ENCODE measurements at regions not wholly inside any gene's neighbourhood (a gene's known extent, or its start where the extent isn't known, plus 50 kb on each side); places are given as distances from the start of the nearest gene placed in this dataset.

GRCh38 chr12:92404259-92404894, 258.7 kb upstream of the BTG1 start:
- Mint-ChIP-seq H3K9me3 (peaks cover 11% of the 10 kb centered on the region), H3K36me3 (no peaks in the 10 kb centered on the region), H3K4me3 (no peak overlapping the region), H3K27me3 (ENCODE audit: insufficient read depth, low read depth) (no peaks in the 10 kb centered on the region), H3K27ac (no peak overlapping the region), H3K4me1 (peaks cover 12% of the 10 kb centered on the region)
- TF ChIP-seq EZH2 (IDR thresholded peaks at IDR 0.05) = no peak
- TF ChIP-seq EZH2phosphoT487 (IDR thresholded peaks at IDR 0.05) = no peak
- TF ChIP-seq CTCF (IDR thresholded peaks at IDR 0.05) = no peak
- Histone ChIP-seq H3K4me3 (no peak overlapping the region), H3K79me2 (ENCODE audit: low read depth) (no peaks in the 10 kb centered on the region), H3F3A (ENCODE audit: low read depth) (no peaks in the 10 kb centered on the region), H4K20me1 (ENCODE audit: low read depth) (no peaks in the 10 kb centered on the region), H3K9me3 (ENCODE audit: low read depth) (no peaks in the 10 kb centered on the region), H3K27me3 (no peaks in the 10 kb centered on the region), H2AFZ (replicated peaks) (no peak overlapping the region), H3K4me1 (peaks cover under 1% of the 10 kb centered on the region), H3K36me3 (no peaks in the 10 kb centered on the region), H3K9ac (no peak overlapping the region), H3K27ac (no peak overlapping the region), H3K4me2 (no peak overlapping the region)
- no peak for DNase-seq (ENCODE audit: low spot score)

- H3K9ac ChIP-seq = no peak overlapping the region
- no peak overlapping the region for H3K27ac ChIP-seq
- H2AFZ ChIP-seq (replicated peaks) = no peak overlapping the region
- H3F3A ChIP-seq (ENCODE audit: low read depth) = peaks cover 8% of the 10 kb centered on the region
- peaks cover 9% of the 10 kb centered on the region for H3K4me1 ChIP-seq
- Mint-ChIP-seq H3K27me3 (ENCODE audit: insufficient read depth, low read depth) (no peaks in the 10 kb centered on the region), H3K9me3 (peaks cover 11% of the 10 kb centered on the region), H3K36me3 (no peaks in the 10 kb centered on the region), H3K4me1 (peaks cover 17% of the 10 kb centered on the region), H3K4me3 (no peak overlapping the region), H3K27ac (no peak overlapping the region)
- H3K79me2 ChIP-seq (ENCODE audit: low read depth) = no peaks in the 10 kb centered on the region
- no peaks in the 10 kb centered on the region for H4K20me1 ChIP-seq (ENCODE audit: low read depth)
- no peak for TF ChIP-seq CTCF (IDR thresholded peaks at IDR 0.05)
- no peak for TF ChIP-seq EZH2 (IDR thresholded peaks at IDR 0.05)
- no peak for TF ChIP-seq EZH2phosphoT487 (IDR thresholded peaks at IDR 0.05)
- no peaks in the 10 kb centered on the region for H3K27me3 ChIP-seq
- no peaks in the 10 kb centered on the region for H3K9me3 ChIP-seq (ENCODE audit: low read depth)
- DNase-seq (ENCODE audit: low spot score) = no peak
- H3K4me2 ChIP-seq = no peak overlapping the region
- H3K4me3 ChIP-seq = no peak overlapping the region
- no peaks in the 10 kb centered on the region for H3K36me3 ChIP-seq
Measured at GRCh38 chr12:92403210-92404175, 257.8 kb upstream of the BTG1 start.

- no peak overlapping the region for H2AFZ ChIP-seq (replicated peaks)
- no peak overlapping the region for H3K9ac ChIP-seq
- H3K27me3 ChIP-seq = no peaks in the 10 kb centered on the region
- no peaks in the 10 kb centered on the region for H3K79me2 ChIP-seq (ENCODE audit: low read depth)
- H3K27me3 Mint-ChIP-seq (ENCODE audit: insufficient read depth, low read depth) = no peaks in the 10 kb centered on the region
- no peak overlapping the region for H3K4me2 ChIP-seq
- TF ChIP-seq EZH2 (IDR thresholded peaks at IDR 0.05) = no peak
- TF ChIP-seq CTCF (IDR thresholded peaks at IDR 0.05) = no peak
- TF ChIP-seq EZH2phosphoT487 (IDR thresholded peaks at IDR 0.05) = no peak
- peaks cover 17% of the 10 kb centered on the region for H3K4me1 Mint-ChIP-seq
- no peak overlapping the region for H3K4me3 Mint-ChIP-seq
- H3K27ac ChIP-seq = no peak overlapping the region
- peaks cover 9% of the 10 kb centered on the region for H3F3A ChIP-seq (ENCODE audit: low read depth)
- peaks cover 10% of the 10 kb centered on the region for H3K4me1 ChIP-seq
- no peak for DNase-seq (ENCODE audit: low spot score)
- H3K27ac Mint-ChIP-seq = no peak overlapping the region
- H3K9me3 ChIP-seq (ENCODE audit: low read depth) = no peaks in the 10 kb centered on the region
- peaks cover 5% of the 10 kb centered on the region for H3K9me3 Mint-ChIP-seq
- no peaks in the 10 kb centered on the region for H3K36me3 ChIP-seq
- H3K4me3 ChIP-seq = no peak overlapping the region
- no peaks in the 10 kb centered on the region for H4K20me1 ChIP-seq (ENCODE audit: low read depth)
- H3K36me3 Mint-ChIP-seq = no peaks in the 10 kb centered on the region
Measured at GRCh38 chr12:92402415-92402814, 256.8 kb upstream of the BTG1 start.

Data from neural progenitor cell (in vitro differentiated cells).